SK-N-SH (cell line): ENCODE measurements at regions not wholly inside any gene's neighbourhood (a gene's known extent, or its start where the extent isn't known, plus 50 kb on each side); places are given as distances from the start of the nearest gene placed in this dataset.

Experiments
- CTCF ChIA-PET: fragments of 300-600, 350-600 bp; formaldehyde crosslinking; extraction: SDS; loops from one replicate; lab custom pipeline; 2021; lab: Yijun Ruan, JAX
- POLR2A ChIA-PET: fragments of 350-600 bp; sonication (Branson Sonifier 250); formaldehyde crosslinking; extraction: SDS; loops from one replicate; lab custom pipeline; 2020; ENCODE audit warnings: antibody characterized with exemption, inconsistent platforms; lab: Yijun Ruan, JAX
- DNase-seq: peaks from one replicate; pipeline ENCODE4 v3.0.0; 2012
- H2AFZ ChIP-seq: fragments of 200-600 bp; sonication (generic); 2 replicates; pipeline ENCODE4 v1.8.1; 2016; ENCODE audit warnings: antibody characterized with exemption, mild to moderate bottlenecking, low read depth
- H3F3A ChIP-seq: fragments of 200-600 bp; sonication (generic); replicated peaks from 2 replicates; pipeline ENCODE3; 2016; ENCODE audit warnings: antibody characterized with exemption, mild to moderate bottlenecking; ENCODE audit not compliant: insufficient read depth
- H3K27ac ChIP-seq, 2 experiments: fragments of 200-500 bp in 1 of 2; fragments of 200-600 bp in 1 of 2; sonication (Bioruptor generic) in 1 of 2; sonication (generic), shearing (Covaris generic) in 1 of 2; 2 replicates each; pipeline versions ENCODE4 v1.5.1 to v1.6.1; 2014 to 2016; ENCODE audit warnings: low read depth in 2 of 2, inconsistent platforms in 1 of 2, low read length in 1 of 2, mild to moderate bottlenecking in 1 of 2, mixed read lengths in 1 of 2
- H3K27me3 ChIP-seq: fragments of 200-600 bp; sonication (generic), shearing (Covaris generic); 2 replicates; pipeline ENCODE4 v1.6.1; 2016; ENCODE audit warnings: mixed run types; ENCODE audit not compliant: insufficient read depth
- H3K36me3 ChIP-seq, 2 experiments: fragments of 200-500 bp in 1 of 2; fragments of 200-600 bp in 1 of 2; sonication (Bioruptor generic) in 1 of 2; sonication (generic) in 1 of 2; replicated peaks in 1 of 2; 2 replicates each; pipeline versions ENCODE3 to v1.5.1; 2014 to 2016; ENCODE audit warnings: low read length in 1 of 2, mild to moderate bottlenecking in 1 of 2; ENCODE audit not compliant: insufficient read depth in 2 of 2, control insufficient read depth in 1 of 2
- H3K4me1 ChIP-seq, 2 experiments: fragments of 200-500 bp in 1 of 2; fragments of 200-600 bp in 1 of 2; sonication (Bioruptor generic) in 1 of 2; sonication (generic), shearing (Covaris generic) in 1 of 2; 2 replicates each; pipeline versions ENCODE4 v1.5.1 to v1.6.1; 2014 to 2016; ENCODE audit warnings: low read depth in 1 of 2, low read length in 1 of 2, mixed run types in 1 of 2; ENCODE audit not compliant: insufficient read depth in 2 of 2, control insufficient read depth in 1 of 2
- H3K4me2 ChIP-seq: fragments of 200-600 bp; sonication (generic), shearing (Covaris generic); 2 replicates; pipeline ENCODE4 v1.6.1; 2017; ENCODE audit warnings: mixed run types
- H3K4me3 ChIP-seq, 2 experiments: fragments of 200-500 bp in 1 of 2; fragments of 200-600 bp in 1 of 2; sonication (Bioruptor generic) in 1 of 2; sonication (generic), shearing (Covaris generic) in 1 of 2; 2 replicates each; pipeline versions ENCODE4 v1.5.1 to v1.8.1; 2014 to 2016; ENCODE audit warnings: low read depth in 2 of 2, inconsistent platforms in 1 of 2, low read length in 1 of 2, mild to moderate bottlenecking in 1 of 2, mixed read lengths in 1 of 2, moderate library complexity in 1 of 2
- H3K79me2 ChIP-seq: fragments of 200-600 bp; sonication (generic); 2 replicates; pipeline ENCODE4 v1.8.1; 2017; ENCODE audit warnings: mild to moderate bottlenecking; ENCODE audit not compliant: insufficient read depth
- H3K9ac ChIP-seq: fragments of 200-600 bp; sonication (generic); 2 replicates; pipeline ENCODE4 v1.6.1; 2017; ENCODE audit warnings: mixed run types
- H3K9me2 ChIP-seq: fragments of 200-600 bp; sonication (generic); 2 replicates; pipeline ENCODE4 v1.6.1; 2017; ENCODE audit warnings: mixed run types
- H3K9me3 ChIP-seq: fragments of 200-600 bp; sonication (generic); 2 replicates; pipeline ENCODE4 v1.6.1; 2017; ENCODE audit warnings: mixed run types, mild to moderate bottlenecking, moderate library complexity
- H4K20me1 ChIP-seq: fragments of 200-600 bp; sonication (generic); 2 replicates; pipeline ENCODE4 v1.6.1; 2017; ENCODE audit warnings: mild to moderate bottlenecking, mixed run types; ENCODE audit not compliant: insufficient read depth
- EZH2phosphoT487 ChIP-seq: fragments of 200-600 bp; sonication (generic); IDR thresholded peaks from 2 replicates; pipeline ENCODE4 v1.6.1; 2017; ENCODE audit warnings: low read depth, mixed run types, mild to moderate bottlenecking, antibody characterized with exemption, moderate library complexity, borderline replicate concordance
- FOXM1 ChIP-seq: IDR thresholded peaks from 2 replicates; pipeline ENCODE4 v1.4.0; 2012; ENCODE audit warnings: low read depth, mild to moderate bottlenecking
- JUND ChIP-seq: IDR thresholded peaks from 2 replicates; pipeline ENCODE4 v1.4.0; 2012
- MXI1 ChIP-seq: IDR thresholded peaks from 2 replicates; pipeline ENCODE4 v1.6.1; 2012; ENCODE audit warnings: mild to moderate bottlenecking, low read depth, low read length, improper control_type of control experiment
- NRF1 ChIP-seq: IDR thresholded peaks from 2 replicates; pipeline ENCODE4 v1.6.1; 2012; ENCODE audit warnings: low read depth, mild to moderate bottlenecking, low read length
- RAD21 ChIP-seq: IDR thresholded peaks from 2 replicates; pipeline ENCODE4 v1.6.1; 2012; ENCODE audit warnings: mild to moderate bottlenecking, low read length
- RFX5 ChIP-seq: IDR thresholded peaks from 2 replicates; pipeline ENCODE4 v1.6.1; 2012; ENCODE audit warnings: mild to moderate bottlenecking, improper control_type of control experiment, low read length
- SMC3 ChIP-seq: IDR thresholded peaks from 2 replicates; pipeline ENCODE4 v1.6.1; 2012; ENCODE audit warnings: low read depth, low read length, improper control_type of control experiment
- TAF1 ChIP-seq: IDR thresholded peaks from 2 replicates; pipeline ENCODE4 v1.6.1; 2012; ENCODE audit warnings: low read depth, mild to moderate bottlenecking, low read length, moderate library complexity, borderline replicate concordance
- TCF12 ChIP-seq: IDR thresholded peaks from 2 replicates; pipeline ENCODE4 v1.4.0; 2012
- TEAD4 ChIP-seq: IDR thresholded peaks from 2 replicates; pipeline ENCODE4 v1.4.0; 2012; ENCODE audit warnings: mild to moderate bottlenecking, borderline replicate concordance; ENCODE audit not compliant: insufficient read depth
- USF1 ChIP-seq: IDR thresholded peaks from 2 replicates; pipeline ENCODE4 v1.4.0; 2012; ENCODE audit warnings: low read depth, borderline replicate concordance
- USF2 ChIP-seq: fragments of 150-350 bp; IDR thresholded peaks from 2 replicates; pipeline ENCODE4 v1.6.1; 2017; ENCODE audit warnings: antibody characterized with exemption, low read length, low read depth, borderline replicate concordance
- YY1 ChIP-seq: IDR thresholded peaks from 2 replicates; pipeline ENCODE4 v1.4.0; 2012; ENCODE audit warnings: low read depth, mild to moderate bottlenecking
- WGBS: methylation state at CpG from one replicate; pipeline ENCODE4 v1.1.6; 2017; ENCODE audit warnings: low lambda C conversion rate; 5-methylcytosine and 5-hydroxymethylcytosine counted together
- TF ChIP-seq, protein P1 (sequence below): IDR thresholded peaks from 2 replicates; pipeline ENCODE4 v1.4.0; 2012; ENCODE audit warnings: low read depth
- TF ChIP-seq, protein P2 (sequence below): fragments of 200-600 bp; sonication (generic); IDR thresholded peaks from 2 replicates; pipeline ENCODE4 v1.6.1; 2017; ENCODE audit warnings: antibody characterized with exemption, mild to moderate bottlenecking, moderate library complexity
- TF ChIP-seq, protein P3 (sequence below): fragments of 150-350 bp; IDR thresholded peaks from 2 replicates; pipeline ENCODE4 v1.6.1; 2016; ENCODE audit warnings: mild to moderate bottlenecking, low read depth, low read length

DNA sequence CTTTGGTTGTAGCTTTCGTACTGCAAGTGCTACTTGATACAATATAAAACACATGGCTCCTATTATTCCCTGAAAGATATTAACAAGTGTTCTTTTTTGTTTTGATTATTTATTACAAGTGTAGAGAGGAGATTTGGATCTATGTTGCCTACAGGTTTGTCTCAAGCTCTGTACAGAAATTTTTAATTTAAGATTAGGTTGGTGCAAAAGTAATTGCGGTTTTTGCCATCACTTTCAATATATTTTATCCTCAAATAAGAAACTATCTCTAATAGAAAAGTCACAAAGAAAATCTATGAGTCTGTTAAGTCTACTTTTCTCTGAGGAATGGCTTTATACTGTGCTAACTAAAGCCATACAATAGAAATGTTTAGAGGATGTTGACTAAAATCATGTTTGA, 1086.1 kb downstream of the GRM8 start:
- whole genome bisulfite sequencing = 21% methylated on average over 2 of the region's 2 CpGs
- H3K27ac ChIP-seq = no peak overlapping the region
- no peaks in the 10 kb centered on the region for H4K20me1 ChIP-seq
- ChIA-PET POLR2A (no interaction called here), CTCF (no interaction called here)
- no peaks in the 10 kb centered on the region for H3K36me3 ChIP-seq
- no peaks in the 10 kb centered on the region for H3K9me2 ChIP-seq
- no peak overlapping the region for H2AFZ ChIP-seq
- H3K4me3 ChIP-seq = no peak overlapping the region
- no peak overlapping the region for H3K9ac ChIP-seq
- DNase-seq = no peak
- no peaks in the 10 kb centered on the region; a peak in 1 of 4 replicates for H3K4me1 ChIP-seq
- no peaks in the 10 kb centered on the region for H3K9me3 ChIP-seq
- H3K4me2 ChIP-seq = no peak overlapping the region
- TF ChIP-seq JUND = no peak
- TF ChIP-seq NRF1 = no peak
- TF ChIP-seq, protein P1, sequence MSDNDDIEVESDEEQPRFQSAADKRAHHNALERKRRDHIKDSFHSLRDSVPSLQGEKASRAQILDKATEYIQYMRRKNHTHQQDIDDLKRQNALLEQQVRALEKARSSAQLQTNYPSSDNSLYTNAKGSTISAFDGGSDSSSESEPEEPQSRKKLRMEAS = no peak
- no peaks in the 10 kb centered on the region for H3F3A ChIP-seq
- no peaks in the 10 kb centered on the region for H3K79me2 ChIP-seq
- no peaks in the 10 kb centered on the region for H3K27me3 ChIP-seq

DNA sequence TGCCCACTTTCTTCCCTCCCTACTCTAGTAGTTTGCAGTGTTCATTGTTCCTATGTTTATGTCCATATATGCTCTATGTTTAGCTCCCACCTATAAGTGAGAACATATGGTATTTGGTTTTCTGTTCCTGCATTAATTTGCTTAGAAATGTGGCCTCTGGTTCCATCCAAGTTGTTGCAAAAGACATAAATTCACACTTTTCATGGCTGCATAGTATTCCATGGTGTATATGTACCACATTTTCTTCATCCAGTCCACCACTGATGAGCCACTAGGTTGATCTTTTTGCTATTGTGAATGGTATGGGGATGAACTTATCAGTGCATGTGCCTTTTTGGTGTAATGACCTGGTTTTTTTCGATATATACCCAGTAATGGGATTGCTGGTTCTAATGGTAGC, 1089.1 kb downstream of the GRM8 start:
- Histone ChIP-seq H3K4me2 (no peak overlapping the region), H3F3A (no peaks in the 10 kb centered on the region), H3K79me2 (no peaks in the 10 kb centered on the region), H4K20me1 (no peaks in the 10 kb centered on the region), H3K4me3 (no peak overlapping the region), H2AFZ (no peak overlapping the region), H3K36me3 (no peaks in the 10 kb centered on the region), H3K27ac (no peak overlapping the region), H3K9me3 (no peaks in the 10 kb centered on the region; the same call in 1 of the 2 replicates), H3K9me2 (0 out of 2 replicates have a peak, but pooled peaks cover 1% of the 10 kb centered on the region), H3K4me1 (no peaks in the 10 kb centered on the region; a peak in 1 of 4 replicates), H3K9ac (no peak overlapping the region), H3K27me3 (no peaks in the 10 kb centered on the region)
- whole genome bisulfite sequencing = 3% methylated on average over 1 of the region's 1 CpG
- CTCF ChIA-PET = no interaction called here
- POLR2A ChIA-PET = no interaction called here
- TF ChIP-seq TAF1 (no peak), MXI1 (no peak), RAD21 (no peak), USF1 (no peak), EZH2phosphoT487 (no peak), USF2 (no peak), TEAD4 (no peak), YY1 (no peak), RFX5 (no peak), FOXM1 (no peak), SMC3 (no peak), TCF12 (no peak)
- TF ChIP-seq, protein P2, sequence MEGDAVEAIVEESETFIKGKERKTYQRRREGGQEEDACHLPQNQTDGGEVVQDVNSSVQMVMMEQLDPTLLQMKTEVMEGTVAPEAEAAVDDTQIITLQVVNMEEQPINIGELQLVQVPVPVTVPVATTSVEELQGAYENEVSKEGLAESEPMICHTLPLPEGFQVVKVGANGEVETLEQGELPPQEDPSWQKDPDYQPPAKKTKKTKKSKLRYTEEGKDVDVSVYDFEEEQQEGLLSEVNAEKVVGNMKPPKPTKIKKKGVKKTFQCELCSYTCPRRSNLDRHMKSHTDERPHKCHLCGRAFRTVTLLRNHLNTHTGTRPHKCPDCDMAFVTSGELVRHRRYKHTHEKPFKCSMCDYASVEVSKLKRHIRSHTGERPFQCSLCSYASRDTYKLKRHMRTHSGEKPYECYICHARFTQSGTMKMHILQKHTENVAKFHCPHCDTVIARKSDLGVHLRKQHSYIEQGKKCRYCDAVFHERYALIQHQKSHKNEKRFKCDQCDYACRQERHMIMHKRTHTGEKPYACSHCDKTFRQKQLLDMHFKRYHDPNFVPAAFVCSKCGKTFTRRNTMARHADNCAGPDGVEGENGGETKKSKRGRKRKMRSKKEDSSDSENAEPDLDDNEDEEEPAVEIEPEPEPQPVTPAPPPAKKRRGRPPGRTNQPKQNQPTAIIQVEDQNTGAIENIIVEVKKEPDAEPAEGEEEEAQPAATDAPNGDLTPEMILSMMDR = no peak
- TF ChIP-seq, protein P3, sequence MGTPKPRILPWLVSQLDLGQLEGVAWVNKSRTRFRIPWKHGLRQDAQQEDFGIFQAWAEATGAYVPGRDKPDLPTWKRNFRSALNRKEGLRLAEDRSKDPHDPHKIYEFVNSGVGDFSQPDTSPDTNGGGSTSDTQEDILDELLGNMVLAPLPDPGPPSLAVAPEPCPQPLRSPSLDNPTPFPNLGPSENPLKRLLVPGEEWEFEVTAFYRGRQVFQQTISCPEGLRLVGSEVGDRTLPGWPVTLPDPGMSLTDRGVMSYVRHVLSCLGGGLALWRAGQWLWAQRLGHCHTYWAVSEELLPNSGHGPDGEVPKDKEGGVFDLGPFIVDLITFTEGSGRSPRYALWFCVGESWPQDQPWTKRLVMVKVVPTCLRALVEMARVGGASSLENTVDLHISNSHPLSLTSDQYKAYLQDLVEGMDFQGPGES = no peak
- DNase-seq = no peak
